Testis (tissue), 2 donors: ENCODE measurements at regions not wholly inside any gene's neighbourhood (a gene's known extent, or its start where the extent isn't known, plus 50 kb on each side); places are given as distances from the start of the nearest gene placed in this dataset.

Experiments used
- CTCF ChIP-seq, 3 experiments: fragments of 450-650 bp in 2 of 3; fragments of 200-600 bp in 1 of 3; sonication (generic) in 1 of 3; IDR thresholded peaks; one replicate each; pipeline ENCODE4 v1.5.1; 2016 to 2019; ENCODE audit warnings: antibody characterized with exemption in 3 of 3, mild to moderate bottlenecking in 2 of 3, moderate library complexity in 1 of 3
- POLR2A ChIP-seq: fragments of 450-650 bp; IDR thresholded peaks from one replicate; pipeline ENCODE4 v1.6.1; 2017; ENCODE audit warnings: antibody characterized with exemption, mild to moderate bottlenecking, moderate library complexity

DNA sequence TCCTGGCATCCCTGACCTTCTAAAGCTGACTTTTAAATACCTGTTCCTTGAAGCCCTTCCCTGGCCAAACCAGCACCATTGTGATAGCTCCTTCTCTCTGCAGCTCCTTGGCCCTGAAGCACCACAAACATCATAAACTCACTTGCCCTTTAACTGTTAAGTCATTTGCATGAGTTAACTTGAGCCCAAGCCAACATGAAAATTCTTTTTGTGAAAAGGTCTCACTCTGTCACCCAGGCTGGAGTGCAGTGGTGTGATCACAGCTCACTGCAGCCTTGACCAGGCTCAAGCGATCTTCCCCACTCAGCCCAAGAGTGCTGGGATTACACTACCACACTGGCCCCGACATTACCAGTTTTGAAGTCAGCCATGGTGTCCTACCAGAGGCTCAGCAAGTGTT, 87.8 kb downstream of the ZIC5 start:
- TF ChIP-seq POLR2A (no peak), CTCF (IDR thresholded peaks at IDR 0.05) (no peak)
